ENCODE measurements at regions not wholly inside any gene's neighbourhood (a gene's known extent, or its start where the extent isn't known, plus 50 kb on each side); places are given as distances from the start of the nearest gene placed in this dataset.

- TF ChIP-seq CTCF (IDR thresholded peaks at IDR 0.05), result no peak
Measured at GRCh38 chr5:82499725-82500244, 221.6 kb upstream of the RPS23 start.

GRCh38 chr5:82497242-82497641 is 219.1 kb upstream of the RPS23 start:
- no peak for TF ChIP-seq CTCF (IDR thresholded peaks at IDR 0.05)

- no peak for TF ChIP-seq CTCF (IDR thresholded peaks at IDR 0.05)
Measured at GRCh38 chr5:82494942-82495341, 216.8 kb upstream of the RPS23 start.

- no peak for TF ChIP-seq CTCF (IDR thresholded peaks at IDR 0.05)
Measured at GRCh38 chr5:82493221-82493620, 215.1 kb upstream of the RPS23 start.

- TF ChIP-seq CTCF (IDR thresholded peaks at IDR 0.05), result no peak
Measured at GRCh38 chr5:82491397-82491796, 213.2 kb upstream of the RPS23 start.

- TF ChIP-seq CTCF (IDR thresholded peaks at IDR 0.05), result no peak
Measured at GRCh38 chr5:82489683-82490082, 211.5 kb upstream of the RPS23 start.

GRCh38 chr5:82487131-82487530 is 209.0 kb upstream of the RPS23 start:
- no peak for TF ChIP-seq CTCF (IDR thresholded peaks at IDR 0.05)

GRCh38 chr5:82480331-82480730 is 202.2 kb upstream of the RPS23 start:
- no peak for TF ChIP-seq CTCF (IDR thresholded peaks at IDR 0.05)
